ENCODE measurements at regions not wholly inside any gene's neighbourhood (a gene's known extent, or its start where the extent isn't known, plus 50 kb on each side); places are given as distances from the start of the nearest gene placed in this dataset.

- FAIRE-seq, result no peak
- no peaks in the 10 kb centered on the region for H3K27me3 ChIP-seq (ENCODE audit: control insufficient read depth in 2 of 2, insufficient read depth in 2 of 2, low read length in 2 of 2)
- DNase-seq (ENCODE audit: low read depth, low spot score), result no peak
Measured at GRCh38 chr1:192496369-192497056, 79.1 kb upstream of the RGS1 start.

More at GRCh38 chr1:192496369-192497056, 79.1 kb upstream of the RGS1 start:
- intact Hi-C loops (cut with micrococcal nuclease), result no loop called here
- H3K36me3 ChIP-seq (ENCODE audit: control insufficient read depth in 2 of 2, extremely low read depth in 1 of 2, insufficient read depth in 2 of 2, low read length in 2 of 2), result no peaks in the 10 kb centered on the region
- no peak overlapping the region for H3K4me3 ChIP-seq (replicated peaks in 1 of 3; ENCODE audit: insufficient read depth in 1 of 3, low read depth in 1 of 3, low read length in 3 of 3)
- TF ChIP-seq JUN (IDR thresholded peaks at IDR 0.05; ENCODE audit: borderline replicate concordance, insufficient read depth, insufficient read length, low read depth) (no peak), MAX (IDR thresholded peaks at IDR 0.05; ENCODE audit: insufficient read depth, insufficient read length) (no peak), CTCF (IDR thresholded peaks at IDR 0.05; ENCODE audit: extremely low read depth in 1 of 2, insufficient read depth in 1 of 2, low read depth in 1 of 2, low read length in 2 of 2) (no peak), EZH2 (IDR thresholded peaks at IDR 0.05; ENCODE audit: borderline replicate concordance, low read depth, low read length, severe bottlenecking) (no peak), MYC (IDR thresholded peaks at IDR 0.05; ENCODE audit: low read depth, low read length) (no peak), GATA2 (IDR thresholded peaks at IDR 0.05; ENCODE audit: insufficient read depth, insufficient read length, low read depth, low read length) (no peak), POLR2AphosphoS5 (IDR thresholded peaks at IDR 0.05; ENCODE audit: insufficient read depth, low read depth, low read length) (no peak), FOS (IDR thresholded peaks at IDR 0.05; ENCODE audit: borderline replicate concordance, insufficient read depth, low read length) (no peak), POLR2A (IDR thresholded peaks at IDR 0.05; ENCODE audit: low read depth, low read length) (no peak)
- dilution Hi-C loops (cut with MboI; ENCODE audit: extremely low pct_ligation_motif_present, low sequenced_read_pairs), result loop anchor here (25.0 kb wide), 2 partner anchors 91 to 316 kb away; partner anchors contain the start of genes RGS1 and RGS2
- no TSS peak for BruUV-seq (replicated peaks)
- no peaks in the 10 kb centered on the region for H3K4me1 ChIP-seq (ENCODE audit: control insufficient read depth, extremely low read depth, insufficient read depth, low read length)
- H3K4me2 ChIP-seq (ENCODE audit: insufficient read depth, low read length), result no peak overlapping the region
- no peak overlapping the region for H2AFZ ChIP-seq (ENCODE audit: low read depth, low read length)
- H3K9ac ChIP-seq (replicated peaks; ENCODE audit: extremely low read depth, insufficient read depth, low read length), result no peak overlapping the region
- H3K79me2 ChIP-seq (ENCODE audit: control insufficient read depth, insufficient read depth, low read length), result no peaks in the 10 kb centered on the region
- H4K20me1 ChIP-seq (replicated peaks; ENCODE audit: control insufficient read depth, extremely low read depth, insufficient read depth, low read length), result no peaks in the 10 kb centered on the region
- ChIA-PET POLR2A (no interaction called here), CTCF (interaction anchor here (0.6 to 2.6 kb wide), 4 partner anchors 10 to 90 kb away, joined by 3 to 6 read pairs (median 3); no protein-coding TSS in a partner anchor)
- no peak overlapping the region for H3K27ac ChIP-seq (ENCODE audit: insufficient read depth, low read depth, low read length)
- H3K9me3 ChIP-seq (replicated peaks; ENCODE audit: control insufficient read depth, insufficient read depth, low read length), result no peaks in the 10 kb centered on the region
- H3K9me1 ChIP-seq (replicated peaks; ENCODE audit: control insufficient read depth, extremely low read depth, insufficient read depth, low read length), result no peaks in the 10 kb centered on the region

Measured in endothelial cell of umbilical vein (primary cell).